ENCODE measurements at regions not wholly inside any gene's neighbourhood (a gene's known extent, or its start where the extent isn't known, plus 50 kb on each side); places are given as distances from the start of the nearest gene placed in this dataset.
A peak's percentile ranks its signal among the peaks of the same experiment; 100 is the strongest.

DNA sequence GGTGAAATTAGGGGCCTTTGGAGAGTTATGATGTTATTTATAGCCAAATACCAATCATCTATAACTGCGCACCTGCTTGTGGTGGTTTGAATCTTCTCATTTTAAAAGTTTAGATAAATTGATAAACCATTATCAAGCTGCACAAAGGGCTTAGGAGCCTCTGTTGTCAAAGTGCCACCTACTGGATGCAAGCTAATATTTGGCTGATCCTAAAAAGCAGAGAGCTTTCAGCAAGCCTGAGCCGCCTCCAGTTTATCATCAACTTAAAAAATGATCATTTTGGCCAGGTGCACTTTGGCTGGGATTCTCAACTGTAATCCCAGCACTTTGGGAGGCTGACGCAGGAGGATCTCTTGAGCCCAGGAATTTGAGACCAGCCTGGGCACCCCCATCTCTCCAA is 58.5 kb upstream of the ATXN1 start:
- TF ChIP-seq, protein P1, sequence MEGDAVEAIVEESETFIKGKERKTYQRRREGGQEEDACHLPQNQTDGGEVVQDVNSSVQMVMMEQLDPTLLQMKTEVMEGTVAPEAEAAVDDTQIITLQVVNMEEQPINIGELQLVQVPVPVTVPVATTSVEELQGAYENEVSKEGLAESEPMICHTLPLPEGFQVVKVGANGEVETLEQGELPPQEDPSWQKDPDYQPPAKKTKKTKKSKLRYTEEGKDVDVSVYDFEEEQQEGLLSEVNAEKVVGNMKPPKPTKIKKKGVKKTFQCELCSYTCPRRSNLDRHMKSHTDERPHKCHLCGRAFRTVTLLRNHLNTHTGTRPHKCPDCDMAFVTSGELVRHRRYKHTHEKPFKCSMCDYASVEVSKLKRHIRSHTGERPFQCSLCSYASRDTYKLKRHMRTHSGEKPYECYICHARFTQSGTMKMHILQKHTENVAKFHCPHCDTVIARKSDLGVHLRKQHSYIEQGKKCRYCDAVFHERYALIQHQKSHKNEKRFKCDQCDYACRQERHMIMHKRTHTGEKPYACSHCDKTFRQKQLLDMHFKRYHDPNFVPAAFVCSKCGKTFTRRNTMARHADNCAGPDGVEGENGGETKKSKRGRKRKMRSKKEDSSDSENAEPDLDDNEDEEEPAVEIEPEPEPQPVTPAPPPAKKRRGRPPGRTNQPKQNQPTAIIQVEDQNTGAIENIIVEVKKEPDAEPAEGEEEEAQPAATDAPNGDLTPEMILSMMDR (conservative IDR thresholded peaks at IDR 0.05): peak; percentile 48
- TF ChIP-seq ZFX (IDR thresholded peaks at IDR 0.05): no peak
- H3K27ac ChIP-seq: no peak overlapping the region

DNA sequence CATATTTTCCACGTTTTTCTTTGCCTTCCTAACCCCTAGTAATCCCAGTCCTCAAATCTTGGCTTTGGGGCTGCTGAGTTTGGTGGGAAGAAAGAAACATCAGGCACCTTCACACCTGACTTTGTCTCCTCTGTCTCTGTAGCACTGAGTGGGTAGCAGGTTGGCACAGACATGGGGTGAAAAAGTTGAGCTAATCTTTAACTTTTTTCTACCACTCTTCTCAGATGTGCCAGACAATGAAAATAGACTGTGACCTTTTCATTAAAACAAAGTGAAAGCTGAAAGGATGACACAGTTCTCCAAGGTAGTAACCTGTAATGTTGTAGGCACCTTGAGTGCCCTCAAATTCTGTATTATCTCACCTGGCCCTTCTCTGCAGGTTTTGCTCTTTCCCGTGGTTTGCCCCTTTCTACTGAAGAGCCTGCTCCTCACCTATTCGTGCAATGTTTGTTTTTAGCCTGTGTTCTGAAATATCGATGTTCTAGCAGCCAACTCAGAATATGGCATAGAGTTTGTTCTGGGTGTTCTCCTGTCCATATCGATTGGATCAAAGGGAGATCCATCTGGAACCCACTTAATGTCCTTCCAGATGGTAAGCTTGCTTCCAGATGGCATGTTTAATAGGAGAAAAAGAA is 57.8 kb upstream of the ATXN1 start:
- TF ChIP-seq, protein P1 (conservative IDR thresholded peaks at IDR 0.05): no peak
- TF ChIP-seq ZFX (IDR thresholded peaks at IDR 0.05): no peak

DNA sequence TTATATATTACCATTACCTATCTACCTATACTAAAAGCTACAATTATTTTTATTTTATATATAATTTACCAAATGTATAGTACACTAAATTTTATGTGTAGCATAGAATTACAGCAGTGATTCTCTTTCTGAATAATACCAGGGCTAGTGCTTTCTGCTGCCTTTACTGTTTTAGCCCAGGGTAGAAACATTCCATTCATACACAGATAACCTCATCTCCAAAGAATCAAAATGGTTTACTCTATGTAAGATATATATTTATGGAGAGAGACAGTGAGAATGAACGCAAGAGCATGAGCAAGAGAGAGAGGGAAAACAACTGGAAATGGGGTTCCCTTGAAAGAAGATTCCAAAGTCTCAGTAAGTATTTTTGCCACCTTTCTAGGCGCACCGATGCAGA is 56.3 kb upstream of the ATXN1 start:
- TF ChIP-seq, protein P1 (conservative IDR thresholded peaks at IDR 0.05): no peak
- no peak for TF ChIP-seq ZFX (IDR thresholded peaks at IDR 0.05)
- no peak overlapping the region for H3K27ac ChIP-seq

More for the DNA sequence above, 57.8 kb upstream of the ATXN1 start:
- H3K27ac ChIP-seq: no peak overlapping the region

- TF ChIP-seq, protein P1 (conservative IDR thresholded peaks at IDR 0.05): no peak
- no peak for TF ChIP-seq ZFX (IDR thresholded peaks at IDR 0.05)
- no peak overlapping the region for H3K27ac ChIP-seq
These were observed 55.6 kb upstream of the ATXN1 start for GRCh38 chr6:16816891-16817290.

GRCh38 chr6:16812993-16813392 is 51.7 kb upstream of the ATXN1 start:
- no peak overlapping the region for H3K27ac ChIP-seq
- TF ChIP-seq ZFX (IDR thresholded peaks at IDR 0.05): no peak
- TF ChIP-seq, protein P1 (conservative IDR thresholded peaks at IDR 0.05): no peak

DNA sequence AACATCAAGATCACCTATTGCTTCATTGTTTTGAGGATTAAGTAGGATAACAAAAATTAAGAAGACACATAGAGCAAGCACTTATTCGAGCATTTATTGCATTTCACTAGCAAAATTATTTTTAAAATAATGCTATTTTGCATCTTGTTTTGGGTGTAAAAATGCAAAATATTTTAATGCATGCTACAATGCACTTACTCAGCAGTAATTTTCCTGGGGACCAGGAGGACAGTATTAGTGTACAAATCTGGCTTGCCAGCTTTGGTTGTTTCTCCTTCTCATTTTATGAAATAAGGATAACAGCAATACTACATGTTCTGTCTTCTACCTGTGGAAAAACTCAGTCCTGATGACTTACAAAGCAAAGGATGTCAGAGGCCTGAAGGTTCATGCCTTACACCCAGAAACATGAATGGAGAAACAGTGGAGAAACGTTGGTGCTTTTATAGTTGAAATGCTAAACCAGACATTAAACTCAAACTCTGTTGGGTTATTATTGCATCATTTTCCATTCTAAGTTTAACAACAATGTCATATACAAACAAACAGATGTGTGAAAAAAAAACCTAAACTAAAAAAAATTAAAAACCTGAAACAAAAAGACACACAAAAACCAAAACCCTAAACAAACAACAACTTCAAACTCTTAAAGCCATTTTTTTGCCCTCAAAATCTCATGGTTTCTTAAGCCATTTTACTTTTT is 50.2 kb upstream of the ATXN1 start:
- H3K27ac ChIP-seq: no peak overlapping the region
- TF ChIP-seq, protein P1 (conservative IDR thresholded peaks at IDR 0.05): no peak
- no peak for TF ChIP-seq ZFX (IDR thresholded peaks at IDR 0.05)
